ENCODE measurements at regions not wholly inside any gene's neighbourhood (a gene's known extent, or its start where the extent isn't known, plus 50 kb on each side); places are given as distances from the start of the nearest gene placed in this dataset.

DNA sequence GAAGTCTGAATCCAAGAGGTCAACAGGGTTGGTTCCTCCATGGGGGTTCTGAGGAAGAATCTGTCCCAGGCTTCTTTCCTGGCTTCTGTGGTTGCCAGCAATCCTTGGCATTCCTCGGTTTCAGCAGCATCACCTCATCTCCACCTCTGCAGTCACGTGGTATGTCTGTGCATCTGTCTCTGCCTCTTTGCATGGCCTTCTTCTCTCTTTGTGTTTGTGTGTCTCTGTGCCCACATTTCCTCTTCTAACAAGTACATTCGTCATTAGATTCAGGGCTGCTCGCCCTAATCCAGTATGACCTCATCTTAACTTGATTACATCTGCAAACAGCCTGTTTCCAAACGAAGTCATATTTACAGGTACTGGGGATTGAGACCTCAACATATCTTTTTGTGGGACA, 114.0 kb downstream of the BCOR start:
- DNase-seq (ENCODE audit: low spot score), result no peak

- DNase-seq (ENCODE audit: low spot score), result no peak
Observed at GRCh38 chrX:39984191-39984956, 113.4 kb downstream of the BCOR start.

DNA sequence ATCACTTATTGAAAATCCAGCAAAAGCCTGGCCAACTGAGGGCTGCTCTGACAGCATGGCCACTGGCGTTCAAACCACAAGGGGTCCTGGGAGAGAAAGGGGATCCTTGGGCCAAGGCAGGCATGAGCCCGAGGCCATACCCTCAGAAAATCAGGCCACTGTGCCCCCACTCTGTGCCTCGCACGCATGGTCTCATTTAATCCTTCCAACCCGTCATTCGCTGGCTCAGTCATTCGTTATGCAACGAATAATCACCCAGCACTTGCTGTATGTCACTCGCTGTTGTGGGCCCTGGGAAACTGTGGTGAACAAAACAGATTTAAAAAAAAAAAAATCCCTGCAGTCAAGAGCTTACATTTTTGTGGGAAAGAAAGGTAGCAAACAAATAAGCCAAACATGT, 112.7 kb downstream of the BCOR start:
- no peak for DNase-seq (ENCODE audit: low spot score)

DNA sequence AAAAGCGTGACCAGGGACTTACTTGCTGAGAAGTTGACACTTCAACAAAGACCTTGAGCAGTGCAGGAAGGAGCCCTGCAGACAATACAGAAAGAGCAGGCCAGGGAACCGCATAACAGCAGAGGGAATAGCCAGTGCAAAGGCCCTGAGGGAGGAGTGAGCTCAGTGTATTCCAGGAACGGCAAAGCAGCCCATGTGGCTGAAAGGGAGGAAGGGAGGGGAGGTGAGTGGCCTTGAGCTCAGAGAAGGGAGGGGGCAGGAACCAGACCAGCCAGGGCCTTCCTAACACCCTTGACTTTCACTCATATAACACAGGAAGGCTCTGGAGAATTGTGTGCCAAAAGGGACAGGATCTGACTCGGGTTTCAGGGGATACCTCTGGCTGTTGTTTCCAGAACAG, 112.2 kb downstream of the BCOR start:
- no peak for DNase-seq (ENCODE audit: low spot score)

DNA sequence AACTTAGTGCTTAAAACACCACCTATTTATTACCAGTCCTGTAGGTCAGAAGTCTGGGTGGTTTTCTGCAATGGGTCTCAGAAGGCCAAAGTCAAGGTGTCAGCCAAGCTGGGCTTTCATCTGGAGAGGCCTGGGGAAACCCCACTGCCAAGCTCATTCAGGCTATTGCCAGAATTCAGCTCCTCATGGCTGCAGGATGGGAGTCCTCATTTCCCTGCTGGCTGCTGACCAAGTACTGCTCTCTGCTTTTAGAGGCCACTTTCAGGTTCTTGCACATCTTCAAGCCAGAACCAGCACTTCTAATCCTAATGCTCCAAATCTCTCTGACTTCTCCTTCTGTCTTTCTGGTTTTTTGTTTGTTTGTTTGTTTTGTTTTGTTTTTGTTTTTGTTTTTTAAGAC, 109.3 kb downstream of the BCOR start:
- no peak for DNase-seq (ENCODE audit: low spot score)

DNA sequence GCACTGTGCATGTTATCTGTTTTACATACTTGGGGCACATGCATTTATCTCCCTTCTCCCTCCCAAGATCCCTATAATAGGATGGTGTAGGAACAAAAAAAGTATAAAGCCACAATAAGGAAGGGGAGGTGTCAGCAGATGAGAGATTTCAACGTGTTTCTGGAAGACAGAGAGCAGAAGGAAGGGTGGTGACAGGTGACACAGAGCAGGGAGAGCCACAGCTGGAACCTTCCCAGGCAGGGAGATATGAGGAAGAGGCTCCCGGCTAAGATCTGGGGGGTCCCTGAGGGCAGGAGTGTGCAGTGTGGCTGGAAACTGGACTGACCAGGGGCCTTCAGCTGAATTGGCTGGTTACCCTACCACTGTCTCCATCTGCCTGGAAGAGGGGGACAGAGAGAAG, 107.4 kb downstream of the BCOR start:
- DNase-seq (ENCODE audit: low spot score), result no peak

DNA sequence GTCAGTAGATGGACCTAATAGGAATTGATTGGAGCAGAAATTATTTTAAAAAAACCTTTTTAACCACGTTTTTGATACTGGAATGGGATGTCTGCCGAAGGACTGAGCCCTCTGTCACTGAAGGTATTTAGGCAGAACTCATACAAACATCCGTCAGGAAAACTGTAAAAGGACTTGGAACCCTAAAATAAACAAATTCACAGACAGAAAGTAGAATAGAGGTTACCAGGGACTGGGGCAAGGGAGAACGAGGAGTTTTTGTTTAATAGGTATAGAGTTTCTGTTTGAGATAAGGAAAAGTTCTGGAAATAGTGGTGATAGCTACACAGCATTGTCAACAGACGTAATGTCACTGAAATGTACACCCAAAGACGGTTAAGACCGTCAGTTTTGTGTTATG, 105.5 kb downstream of the BCOR start:
- DNase-seq (ENCODE audit: low spot score), result no peak

GRCh38 chrX:39995457-39995856, 102.3 kb downstream of the BCOR start:
- no peak for DNase-seq (ENCODE audit: low spot score)

GRCh38 chrX:39996536-39996935, 101.2 kb downstream of the BCOR start:
- DNase-seq (ENCODE audit: low spot score), result no peak

GRCh38 chrX:39998636-39999406, 98.9 kb downstream of the BCOR start:
- DNase-seq (ENCODE audit: low spot score), result no peak
